Choroid plexus epithelial cell (primary cell): ENCODE measurements at regions not wholly inside any gene's neighbourhood (a gene's known extent, or its start where the extent isn't known, plus 50 kb on each side); places are given as distances from the start of the nearest gene placed in this dataset.

ENCODE experiments used
- DNase-seq: peaks from one replicate; pipeline ENCODE4 v3.0.0-alpha.2; 2010; ENCODE audit warnings: low read depth
- H3K4me3 ChIP-seq: 2 replicates; pipeline ENCODE4 v1.5.1; 2011; ENCODE audit warnings: low read depth, mild to moderate bottlenecking, control low read depth, low read length, moderate library complexity
- CTCF ChIP-seq: conservative IDR thresholded peaks from 2 replicates; pipeline ENCODE4 v1.5.1; 2011; ENCODE audit warnings: low read depth, mild to moderate bottlenecking, control low read depth, inconsistent platforms, low read length, moderate library complexity

GRCh38 chr1:162950187-162950586 lies 89.2 kb upstream of the CCDC190 start:
- H3K4me3 ChIP-seq: no peak overlapping the region
- TF ChIP-seq CTCF: no peak
- DNase-seq: peak; percentile 10

- no peak overlapping the region for H3K4me3 ChIP-seq
- DNase-seq: no peak
- TF ChIP-seq CTCF: no peak
Observed at GRCh38 chr1:162946701-162947100, 85.7 kb upstream of the CCDC190 start.

GRCh38 chr1:162944974-162945674 lies 84.1 kb upstream of the CCDC190 start:
- H3K4me3 ChIP-seq: no peak overlapping the region
- DNase-seq: no peak
- no peak for TF ChIP-seq CTCF

GRCh38 chr1:162943622-162944021 lies 82.6 kb upstream of the CCDC190 start:
- peak; percentile 89 for DNase-seq
- no peak overlapping the region for H3K4me3 ChIP-seq
- no peak for TF ChIP-seq CTCF

GRCh38 chr1:162942916-162943559 lies 82.1 kb upstream of the CCDC190 start:
- no peak overlapping the region for H3K4me3 ChIP-seq
- peak; percentile 92 for DNase-seq
- no peak for TF ChIP-seq CTCF

- TF ChIP-seq CTCF: no peak
- no peak overlapping the region for H3K4me3 ChIP-seq
- no peak for DNase-seq
Observed at GRCh38 chr1:162941024-162941423, 80.0 kb upstream of the CCDC190 start.

- H3K4me3 ChIP-seq: no peak overlapping the region
- no peak for DNase-seq
- TF ChIP-seq CTCF: no peak
Observed at GRCh38 chr1:162939035-162939434, 78.1 kb upstream of the CCDC190 start.
